ENCODE measurements at regions not wholly inside any gene's neighbourhood (a gene's known extent, or its start where the extent isn't known, plus 50 kb on each side); places are given as distances from the start of the nearest gene placed in this dataset.
"Not testable (repeated sequence)": the region's sequence is repeated elsewhere in the genome, so short reads cannot be mapped to it uniquely, and the experiment has no call there.

DNA sequence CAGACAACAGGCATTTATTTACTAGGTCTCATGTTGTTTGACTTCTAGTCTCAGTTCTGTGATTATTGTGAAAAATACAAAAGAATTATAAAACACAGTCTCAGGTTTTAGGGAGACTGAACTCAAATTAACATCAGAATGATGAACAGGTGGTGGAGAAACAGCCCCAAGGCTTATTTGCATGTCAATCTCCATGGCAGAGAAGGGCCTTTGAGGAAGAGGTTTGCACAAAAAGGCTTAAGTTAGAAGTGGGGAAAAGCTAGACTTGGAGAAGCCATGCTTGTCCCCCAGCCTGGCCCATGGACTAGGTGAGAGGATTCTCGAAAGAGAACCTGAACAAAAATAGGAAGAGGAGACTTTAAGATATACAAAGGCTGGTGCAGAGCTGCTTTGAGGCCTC, 183.3 kb downstream of the EDN1 start:
- no peak for DNase-seq (ENCODE audit: extremely low read depth, low read depth)

DNA sequence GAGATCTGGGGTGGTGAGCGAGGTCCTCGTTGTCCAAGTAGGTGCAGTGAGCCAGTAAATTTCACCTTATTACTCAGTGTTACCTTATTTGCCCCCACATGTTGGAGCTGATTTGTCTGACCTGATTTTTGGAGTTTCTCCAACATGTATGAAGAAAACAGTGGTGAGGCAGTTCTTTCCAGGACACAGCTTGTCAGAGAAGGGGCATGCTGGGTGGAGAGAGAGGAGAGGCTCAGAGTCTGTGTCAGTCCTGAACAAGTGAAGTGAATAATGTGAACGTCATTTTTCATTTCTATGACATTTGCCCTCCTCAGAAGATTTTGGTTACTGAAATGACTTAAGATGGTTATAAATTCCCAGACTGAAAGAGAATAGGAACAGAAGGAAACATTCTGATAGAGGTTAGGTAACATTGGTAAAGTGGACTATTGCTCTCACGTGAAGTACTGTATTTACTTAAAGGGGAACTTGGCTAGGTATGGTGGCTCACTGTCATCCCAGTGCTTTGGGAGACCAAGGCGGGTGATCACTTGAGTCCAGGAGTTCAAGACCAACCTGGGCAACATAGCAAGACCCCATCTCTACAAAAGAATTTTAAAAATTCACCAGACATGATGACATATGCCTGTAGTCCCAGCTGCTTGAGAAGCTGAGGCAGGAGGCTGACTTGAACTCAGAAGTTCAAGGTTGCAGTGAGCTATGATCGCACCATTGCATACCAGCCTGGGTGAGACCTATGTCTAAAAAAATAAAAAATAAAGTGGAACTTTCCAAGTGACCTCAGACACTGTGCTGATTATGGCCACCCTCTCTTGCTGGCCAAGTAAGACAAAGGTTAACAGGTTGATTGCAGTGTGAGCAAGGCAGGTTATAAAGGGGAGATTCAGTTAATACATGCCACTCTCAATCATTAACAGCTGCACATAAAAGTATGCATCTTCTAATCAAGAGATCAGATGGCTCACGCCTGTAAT, 184.3 kb downstream of the EDN1 start:
- no peak for DNase-seq (ENCODE audit: extremely low read depth, low read depth)

DNA sequence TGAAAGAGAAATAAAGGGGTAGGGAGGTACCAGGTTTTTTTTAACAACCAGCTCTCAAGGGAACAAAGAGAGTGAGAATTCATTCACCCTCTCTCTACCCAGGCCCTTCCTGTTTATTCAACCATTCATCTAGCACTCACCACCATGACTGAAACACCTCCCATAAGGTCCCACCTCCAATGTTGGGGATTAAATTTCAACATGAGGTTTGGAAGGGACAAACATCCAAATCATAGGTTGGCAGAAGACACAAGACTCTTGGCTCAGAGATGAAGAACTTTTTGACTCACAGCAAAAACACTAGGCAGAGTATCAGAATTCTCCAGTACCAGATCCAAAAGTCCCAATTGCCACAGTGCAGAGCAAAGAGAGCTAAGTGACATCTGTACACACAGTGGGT, 186.3 kb downstream of the EDN1 start:
- no peak for DNase-seq (ENCODE audit: extremely low read depth, low read depth)

DNA sequence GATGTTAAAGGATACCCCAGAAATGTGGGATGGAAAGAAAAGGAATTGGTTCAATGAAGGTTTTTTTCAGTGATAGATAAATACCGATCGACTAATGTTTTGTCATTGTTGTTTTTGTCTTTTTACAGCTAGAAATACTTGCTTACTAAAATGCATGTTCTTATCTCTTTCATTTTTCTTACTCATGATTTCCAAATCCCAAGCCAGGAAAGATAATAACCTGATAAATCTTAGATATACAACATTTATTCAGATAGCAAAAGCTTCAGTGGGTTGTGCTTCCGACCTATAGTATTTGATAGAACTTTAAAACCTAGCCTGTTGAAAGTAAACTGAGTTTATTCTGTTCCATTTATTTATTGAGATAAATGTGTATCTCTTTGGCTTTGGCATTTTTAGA, 187.5 kb downstream of the EDN1 start:
- DNase-seq (ENCODE audit: extremely low read depth, low read depth) = no peak

- DNase-seq (ENCODE audit: extremely low read depth, low read depth) = no peak
Measured at GRCh38 chr6:12478921-12479320, 188.8 kb downstream of the EDN1 start.

DNA sequence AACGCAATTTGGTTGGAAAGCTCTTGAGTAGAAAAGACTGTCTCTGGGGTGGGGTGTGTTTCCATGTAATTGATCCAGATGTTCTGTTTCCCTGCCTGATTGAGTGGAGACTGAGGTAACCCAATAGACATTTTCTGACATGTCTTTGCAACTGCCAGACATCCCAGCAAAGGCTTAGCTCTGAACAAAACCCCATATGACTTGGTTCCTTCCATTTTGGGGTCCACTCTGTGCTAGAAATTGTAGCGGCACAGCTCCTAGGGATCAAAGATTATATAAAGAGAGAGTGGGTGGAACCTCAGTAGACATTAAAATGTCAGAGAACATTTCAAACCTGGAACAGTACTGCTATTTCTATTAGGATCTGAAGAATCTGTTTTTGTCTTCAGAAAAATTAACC, 189.3 kb downstream of the EDN1 start:
- DNase-seq (ENCODE audit: extremely low read depth, low read depth) = no peak

- DNase-seq (ENCODE audit: extremely low read depth, low read depth) = no peak
Measured at GRCh38 chr6:12479881-12480280, 189.7 kb downstream of the EDN1 start.

DNA sequence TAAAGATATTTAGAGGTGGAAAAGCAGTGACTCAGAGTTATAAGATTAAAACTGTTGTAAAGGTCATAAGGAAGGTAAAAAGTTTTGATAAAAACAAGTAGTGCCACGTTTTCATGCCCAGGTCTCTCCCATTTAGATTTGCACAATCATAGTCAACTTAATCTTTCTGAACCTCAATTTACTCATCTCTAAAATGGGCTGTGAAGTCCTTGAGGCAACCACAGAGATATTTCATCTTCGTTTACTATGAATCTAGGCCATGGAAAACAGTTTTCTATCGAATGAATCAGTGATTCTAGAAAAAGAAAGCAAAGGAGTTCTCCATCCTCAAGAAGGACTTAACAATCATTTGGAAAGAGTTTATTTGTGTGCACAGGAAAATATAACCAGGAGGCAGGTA, 190.2 kb downstream of the EDN1 start:
- DNase-seq (ENCODE audit: extremely low read depth, low read depth) = no peak

GRCh38 chr6:12481292-12481691, 191.1 kb downstream of the EDN1 start:
- DNase-seq (ENCODE audit: extremely low read depth, low read depth) = no peak

DNA sequence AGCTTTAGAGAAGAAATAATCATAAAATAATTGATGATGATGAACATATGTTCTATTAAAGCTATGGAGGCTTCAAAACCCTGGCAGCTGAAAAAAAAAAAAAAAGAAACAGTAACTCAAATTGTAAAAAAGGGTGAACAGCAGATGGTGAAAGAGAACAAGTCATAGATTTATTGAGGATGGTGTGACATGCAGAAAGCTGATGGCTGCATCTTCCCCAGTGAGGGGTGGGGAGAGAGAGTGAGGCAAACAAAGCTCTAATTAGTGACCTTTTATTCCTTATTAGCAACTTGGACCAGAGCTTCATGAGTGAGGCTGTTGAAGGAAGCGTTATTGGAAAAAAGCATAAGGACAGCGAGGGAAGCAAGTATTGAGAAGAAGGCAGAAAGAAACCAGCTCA, 191.7 kb downstream of the EDN1 start:
- DNase-seq (ENCODE audit: extremely low read depth, low read depth) = no peak

GRCh38 chr6:12482386-12483375, 192.5 kb downstream of the EDN1 start:
- no peak for DNase-seq (ENCODE audit: extremely low read depth, low read depth)

DNA sequence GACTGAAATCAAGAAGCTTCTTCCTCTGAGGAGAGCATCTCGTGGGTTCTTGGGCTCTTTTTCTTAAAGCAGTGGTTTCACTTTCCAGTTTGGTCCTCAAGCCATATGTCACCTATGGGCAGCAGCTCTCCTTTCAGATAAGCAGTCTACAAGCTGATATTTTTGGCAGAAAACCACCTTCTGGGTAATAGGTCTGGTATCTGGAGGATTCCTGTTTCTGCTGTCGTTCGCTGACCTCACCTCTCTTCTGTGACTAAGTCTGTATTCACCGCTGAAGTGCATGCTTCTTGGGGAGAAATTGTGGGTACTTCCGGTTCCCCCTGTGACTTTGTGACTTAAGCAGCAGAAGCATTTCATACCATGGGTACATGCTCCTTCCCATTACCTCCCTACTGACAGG, 193.6 kb downstream of the EDN1 start:
- DNase-seq (ENCODE audit: extremely low read depth, low read depth) = peak; percentile 67

DNA sequence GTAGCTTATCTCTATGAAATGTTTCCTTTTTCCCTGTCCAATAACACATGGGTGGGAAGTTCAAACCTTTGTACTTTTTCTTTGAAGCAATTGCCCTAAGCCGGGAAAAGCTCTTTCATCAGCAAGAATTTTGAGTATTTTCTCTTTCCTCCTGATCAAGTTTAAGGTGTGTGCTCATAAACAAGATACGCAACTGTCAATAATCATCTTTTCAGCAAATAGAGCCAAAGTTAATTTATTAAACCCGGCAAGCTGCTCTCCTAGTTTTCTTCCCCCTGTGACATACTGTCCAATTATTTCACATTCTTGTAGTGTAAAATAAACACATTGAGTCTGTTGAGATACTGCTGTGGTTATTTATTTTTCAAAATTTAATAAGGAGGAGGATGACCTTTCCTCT, 194.4 kb downstream of the EDN1 start:
- no peak for DNase-seq (ENCODE audit: extremely low read depth, low read depth)

GRCh38 chr6:12485226-12485764, 195.1 kb downstream of the EDN1 start:
- no peak for DNase-seq (ENCODE audit: extremely low read depth, low read depth)

GRCh38 chr6:12485837-12486236, 195.7 kb downstream of the EDN1 start:
- no peak for DNase-seq (ENCODE audit: extremely low read depth, low read depth)

DNA sequence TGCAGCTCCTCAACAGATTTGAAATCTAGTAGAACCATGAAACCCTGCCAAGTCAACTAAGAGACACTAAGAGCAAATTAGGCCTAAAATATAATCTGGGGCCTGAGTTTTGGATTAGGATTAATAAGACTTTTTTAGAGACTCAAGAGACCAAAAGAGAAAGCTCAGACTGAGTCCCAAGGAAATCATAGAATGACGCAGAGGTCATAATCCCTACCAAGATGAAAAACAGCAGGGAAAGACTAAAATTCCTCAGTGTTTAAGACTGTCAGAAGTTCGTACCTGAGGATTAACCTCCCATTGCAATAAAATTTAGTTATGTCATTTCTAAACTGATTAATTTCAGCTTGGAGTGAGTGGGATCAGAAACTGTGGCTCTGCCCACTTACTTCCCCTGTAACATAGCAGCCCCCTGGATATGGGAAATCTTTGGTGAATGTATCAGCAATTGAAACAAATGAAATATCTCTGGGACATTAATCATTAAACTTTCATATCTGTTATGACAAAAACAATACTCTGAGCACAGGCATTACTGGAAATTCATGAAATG, 200.3 kb downstream of the EDN1 start:
- no peak for DNase-seq (ENCODE audit: extremely low read depth, low read depth)

GRCh38 chr6:12490904-12491571, 200.9 kb downstream of the EDN1 start:
- no peak for DNase-seq (ENCODE audit: extremely low read depth, low read depth)

DNA sequence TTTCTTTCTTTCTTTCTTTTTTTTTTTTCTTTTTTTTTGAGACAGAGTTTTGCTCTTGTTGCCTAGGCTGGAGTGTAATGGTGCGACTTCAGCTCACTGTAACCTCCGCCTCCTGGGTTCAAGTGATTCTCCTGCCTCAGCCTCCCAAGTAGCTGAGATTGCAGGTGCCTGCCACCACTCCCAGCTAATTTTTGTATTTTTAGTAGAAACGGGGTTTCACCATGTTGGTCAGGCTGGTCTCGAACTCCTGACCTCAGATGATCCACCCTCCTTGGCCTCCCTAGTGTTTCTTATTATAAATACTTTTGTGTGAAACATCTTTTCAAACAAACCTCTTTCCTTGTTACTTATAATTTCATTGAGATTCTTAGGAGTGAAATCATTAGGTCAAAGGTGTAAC, 202.8 kb downstream of the EDN1 start:
- not testable (repeated sequence) for DNase-seq (ENCODE audit: extremely low read depth, low read depth)

- no peak for DNase-seq (ENCODE audit: extremely low read depth, low read depth)
Measured at GRCh38 chr6:12493446-12493845, 203.3 kb downstream of the EDN1 start.

DNA sequence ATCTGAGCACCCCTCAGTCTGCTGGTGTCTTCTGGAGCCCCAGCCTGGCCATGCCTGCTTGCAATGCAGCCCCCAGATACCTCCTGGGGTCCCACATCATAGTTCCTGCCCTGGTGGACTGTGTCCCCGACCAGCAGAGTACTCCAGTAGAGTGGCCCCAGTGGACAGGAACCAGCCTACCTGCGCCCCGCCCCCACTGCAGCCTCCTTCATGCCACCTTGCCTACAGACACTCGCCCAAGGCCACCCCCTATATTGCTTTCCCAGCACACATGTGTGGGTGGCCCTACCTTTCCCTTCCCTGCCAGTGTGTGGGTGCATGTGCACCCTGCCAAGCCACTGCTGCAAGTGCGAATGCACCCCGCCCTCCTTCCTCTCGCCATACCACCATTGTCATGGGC, 204.0 kb downstream of the EDN1 start:
- DNase-seq (ENCODE audit: extremely low read depth, low read depth) = no peak
